Suprapubic skin (tissue), 4 donors: ENCODE measurements at regions not wholly inside any gene's neighbourhood (a gene's known extent, or its start where the extent isn't known, plus 50 kb on each side); places are given as distances from the start of the nearest gene placed in this dataset.

Experiments
- DNase-seq, 2 donors: peaks; one replicate each; pipeline ENCODE4 v3.0.0-alpha.2; 2019; ENCODE audit warnings: low spot score in 2 of 2
- H3K27ac ChIP-seq: fragments of 200-600 bp; sonication (generic); one replicate; pipeline ENCODE4 v1.5.1; 2019
- H3K27me3 ChIP-seq: fragments of 200-600 bp; sonication (generic); one replicate; pipeline ENCODE4 v1.5.1; 2019
- H3K36me3 ChIP-seq: fragments of 200-600 bp; sonication (generic); one replicate; pipeline ENCODE4 v1.5.1; 2019
- H3K4me1 ChIP-seq: fragments of 200-600 bp; sonication (generic); one replicate; pipeline ENCODE4 v1.5.1; 2019
- H3K4me3 ChIP-seq: fragments of 200-600 bp; sonication (generic); one replicate; pipeline ENCODE4 v1.5.1; 2019; ENCODE audit warnings: mild to moderate bottlenecking
- H3K9me3 ChIP-seq: fragments of 200-600 bp; sonication (generic); one replicate; pipeline ENCODE4 v1.5.1; 2019
- CTCF ChIP-seq, 2 donors: fragments of 200-600 bp in 1 of 2; fragments of 450-650 bp in 1 of 2; sonication (generic) in 1 of 2; IDR thresholded peaks; one replicate each; pipeline ENCODE4 v1.5.1; 2016 to 2019; ENCODE audit warnings: antibody characterized with exemption in 2 of 2, mild to moderate bottlenecking in 1 of 2, moderate library complexity in 1 of 2
- EP300 ChIP-seq: sonication (generic); formaldehyde crosslinking; IDR thresholded peaks from one replicate; pipeline ENCODE4 v1.6.1; 2017; ENCODE audit warnings: antibody characterized with exemption
- POLR2A ChIP-seq, 2 donors: fragments of 450-650 bp; IDR thresholded peaks; one replicate each; pipeline ENCODE4 v1.6.1; 2017; ENCODE audit warnings: antibody characterized with exemption in 2 of 2, mild to moderate bottlenecking in 2 of 2, moderate library complexity in 2 of 2
- POLR2AphosphoS5 ChIP-seq, 3 donors: sonication (generic); formaldehyde crosslinking; IDR thresholded peaks; one replicate each; pipeline ENCODE4 v1.6.1; 2017; ENCODE audit warnings: antibody characterized with exemption in 3 of 3
- WGBS: methylation state at CpG from one replicate; pipeline ENCODE4 v1.1.5; 2018; 5-methylcytosine and 5-hydroxymethylcytosine counted together

GRCh38 chr6:119608994-119609393, 259.4 kb upstream of the MAN1A1 start:
- Histone ChIP-seq H3K36me3 (no peaks in the 10 kb centered on the region), H3K4me1 (no peaks in the 10 kb centered on the region), H3K27ac (no peak overlapping the region), H3K9me3 (no peaks in the 10 kb centered on the region), H3K27me3 (no peaks in the 10 kb centered on the region), H3K4me3 (no peak overlapping the region)
- no peak for DNase-seq
- TF ChIP-seq CTCF (IDR thresholded peaks at IDR 0.05) (no peak), EP300 (no peak), POLR2AphosphoS5 (IDR thresholded peaks at IDR 0.05) (no peak), POLR2A (IDR thresholded peaks at IDR 0.05) (no peak)
- WGBS = 81% methylated on average over 4 of the region's 4 CpGs

- TF ChIP-seq EP300 = no peak
- H3K27me3 ChIP-seq = no peaks in the 10 kb centered on the region
- H3K27ac ChIP-seq = no peak overlapping the region
- H3K4me1 ChIP-seq = no peaks in the 10 kb centered on the region
- H3K36me3 ChIP-seq = no peaks in the 10 kb centered on the region
- WGBS = 73% methylated on average over 1 of the region's 1 CpG
- H3K4me3 ChIP-seq = no peak overlapping the region
- no peak for DNase-seq
- no peaks in the 10 kb centered on the region for H3K9me3 ChIP-seq
Observed at GRCh38 chr6:119604124-119604523, 254.6 kb upstream of the MAN1A1 start.

GRCh38 chr6:119603501-119603900, 253.9 kb upstream of the MAN1A1 start:
- Histone ChIP-seq H3K4me1 (no peaks in the 10 kb centered on the region), H3K27me3 (no peaks in the 10 kb centered on the region), H3K27ac (no peak overlapping the region), H3K9me3 (no peaks in the 10 kb centered on the region), H3K36me3 (no peaks in the 10 kb centered on the region), H3K4me3 (no peak overlapping the region)
- 85% methylated on average over 5 of the region's 5 CpGs for WGBS
- DNase-seq = no peak
- no peak for TF ChIP-seq EP300
- TF ChIP-seq CTCF (IDR thresholded peaks at IDR 0.05) = no peak
- TF ChIP-seq POLR2AphosphoS5 (IDR thresholded peaks at IDR 0.05) = no peak
- no peak for TF ChIP-seq POLR2A (IDR thresholded peaks at IDR 0.05)

GRCh38 chr6:119602215-119603178, 252.9 kb upstream of the MAN1A1 start:
- no peaks in the 10 kb centered on the region for H3K9me3 ChIP-seq
- 73% methylated on average over 3 of the region's 3 CpGs for WGBS
- no peak for TF ChIP-seq POLR2A (IDR thresholded peaks at IDR 0.05)
- TF ChIP-seq POLR2AphosphoS5 (IDR thresholded peaks at IDR 0.05) = no peak
- TF ChIP-seq CTCF (IDR thresholded peaks at IDR 0.05) = no peak
- no peak for TF ChIP-seq EP300

GRCh38 chr6:119598883-119599282, 249.3 kb upstream of the MAN1A1 start:
- no peaks in the 10 kb centered on the region for H3K27me3 ChIP-seq
- H3K9me3 ChIP-seq = no peaks in the 10 kb centered on the region
- no peak for DNase-seq
- H3K4me1 ChIP-seq = no peaks in the 10 kb centered on the region
- H3K27ac ChIP-seq = no peak overlapping the region
- H3K36me3 ChIP-seq = no peaks in the 10 kb centered on the region
- no peak for TF ChIP-seq EP300
- TF ChIP-seq CTCF (IDR thresholded peaks at IDR 0.05) = no peak
- TF ChIP-seq POLR2A (IDR thresholded peaks at IDR 0.05) = no peak
- no peak for TF ChIP-seq POLR2AphosphoS5 (IDR thresholded peaks at IDR 0.05)
- no peak overlapping the region for H3K4me3 ChIP-seq
- WGBS = 81% methylated on average over 2 of the region's 2 CpGs

More at GRCh38 chr6:119602215-119603178, 252.9 kb upstream of the MAN1A1 start:
- no peak overlapping the region for H3K27ac ChIP-seq
- H3K36me3 ChIP-seq = no peaks in the 10 kb centered on the region
- no peaks in the 10 kb centered on the region for H3K4me1 ChIP-seq
- no peak overlapping the region for H3K4me3 ChIP-seq
- DNase-seq = no peak
- no peaks in the 10 kb centered on the region for H3K27me3 ChIP-seq
